ENCODE measurements at regions not wholly inside any gene's neighbourhood (a gene's known extent, or its start where the extent isn't known, plus 50 kb on each side); places are given as distances from the start of the nearest gene placed in this dataset.

DNA sequence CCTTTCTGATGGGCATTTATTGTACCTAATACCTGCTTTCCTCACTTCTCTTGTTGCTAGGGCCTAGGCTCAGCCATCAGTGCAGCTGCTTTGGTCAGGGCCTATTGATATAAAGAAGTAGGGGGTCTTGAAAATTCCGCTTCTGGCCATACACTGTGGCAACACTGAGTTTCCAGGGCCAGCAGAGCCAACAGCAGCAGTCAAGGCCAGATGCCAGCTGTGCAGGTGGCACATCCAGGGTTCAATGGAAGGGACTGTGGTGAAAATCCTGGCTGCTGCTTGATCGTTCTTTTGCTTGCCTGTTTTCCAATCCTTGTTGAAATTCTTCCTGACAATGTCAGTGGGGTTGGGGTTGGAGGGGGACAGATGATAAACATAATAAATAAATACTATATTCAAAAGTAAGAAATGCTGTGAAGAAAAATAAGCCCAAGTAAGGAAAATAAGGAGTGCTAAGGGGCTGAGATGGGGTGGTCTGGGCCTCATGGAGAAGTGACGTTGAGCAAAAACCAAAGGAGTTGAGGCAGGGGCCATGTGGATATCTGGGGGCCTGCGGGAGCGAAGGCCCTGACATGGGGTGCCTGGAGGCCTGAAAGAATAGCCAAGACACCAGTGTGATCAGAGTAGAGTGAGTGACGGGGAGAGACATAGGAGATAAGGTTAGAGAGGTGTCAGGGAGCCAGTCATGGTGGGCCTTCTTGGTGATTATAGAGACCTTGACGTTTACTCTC, 91.0 kb upstream of the ALDH1B1 start:
- Mint-ChIP-seq H3K36me3 (ENCODE audit: insufficient read depth, unreplicated experiment) (no peaks in the 10 kb centered on the region), H3K4me3 (ENCODE audit: unreplicated experiment) (no peak overlapping the region), H3K27me3 (ENCODE audit: insufficient read depth, unreplicated experiment) (no peaks in the 10 kb centered on the region), H3K4me1 (ENCODE audit: insufficient read depth, unreplicated experiment) (no peaks in the 10 kb centered on the region), H3K27ac (ENCODE audit: low read depth, unreplicated experiment) (no peak overlapping the region), H3K9me3 (ENCODE audit: unreplicated experiment) (no peaks in the 10 kb centered on the region)
- intact Hi-C loops (cut with micrococcal nuclease), result no loop called here
- DNase-seq (ENCODE audit: unreplicated experiment), result no peak
- CTCF ChIA-PET, result no interaction called here
- no peak for TF ChIP-seq CTCF (IDR thresholded peaks at IDR 0.05; ENCODE audit: unreplicated experiment)
- no TSS peak for BruUV-seq (replicated peaks)
- POLR2A ChIA-PET, result no interaction called here

DNA sequence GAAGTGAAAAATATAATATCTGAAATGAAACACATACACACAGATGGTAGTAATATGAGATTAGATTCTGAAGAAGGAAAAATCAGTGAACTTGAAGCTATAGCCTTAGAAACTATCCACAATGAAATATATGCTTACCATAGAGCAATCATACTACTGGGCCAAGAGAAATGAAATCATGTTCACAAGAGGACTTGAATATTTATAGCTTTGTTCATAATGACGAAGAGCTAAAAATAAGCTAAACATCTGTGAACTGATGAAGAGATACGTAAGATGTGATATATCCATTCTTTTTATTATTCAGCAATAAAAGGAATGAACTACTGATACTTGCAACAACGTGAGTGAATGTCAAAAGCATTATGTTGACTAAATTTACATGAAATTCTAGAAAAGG, 92.6 kb upstream of the ALDH1B1 start:
- intact Hi-C loops (cut with micrococcal nuclease), result no loop called here
- Mint-ChIP-seq H3K9me3 (ENCODE audit: unreplicated experiment) (no peaks in the 10 kb centered on the region), H3K36me3 (ENCODE audit: insufficient read depth, unreplicated experiment) (no peaks in the 10 kb centered on the region), H3K27me3 (ENCODE audit: insufficient read depth, unreplicated experiment) (no peaks in the 10 kb centered on the region), H3K4me3 (ENCODE audit: unreplicated experiment) (no peak overlapping the region), H3K27ac (ENCODE audit: low read depth, unreplicated experiment) (no peak overlapping the region), H3K4me1 (ENCODE audit: insufficient read depth, unreplicated experiment) (no peaks in the 10 kb centered on the region)
- ChIA-PET POLR2A (interaction anchor here (1.1 kb wide), 1 partner anchor 20 kb away, joined by 3 read pairs; no protein-coding TSS in a partner anchor), CTCF (no interaction called here)
- TF ChIP-seq CTCF (IDR thresholded peaks at IDR 0.05; ENCODE audit: unreplicated experiment), result no peak
- DNase-seq (ENCODE audit: unreplicated experiment), result no peak
- BruUV-seq (replicated peaks), result no TSS peak

- CTCF ChIA-PET, result interaction anchor here (0.7 to 1.4 kb wide), 2 partner anchors 11 to 212 kb away, joined by 3 to 5 read pairs; no protein-coding TSS in a partner anchor
- no peaks in the 10 kb centered on the region for H3K4me1 Mint-ChIP-seq (ENCODE audit: insufficient read depth, unreplicated experiment)
- POLR2A ChIA-PET, result interaction anchor here (1.1 to 1.4 kb wide), 2 partner anchors 17 to 21 kb away, joined by 3 to 4 read pairs; no protein-coding TSS in a partner anchor
- H3K9me3 Mint-ChIP-seq (ENCODE audit: unreplicated experiment), result no peaks in the 10 kb centered on the region
- intact Hi-C loops (cut with micrococcal nuclease), result no loop called here
- no peak for TF ChIP-seq CTCF (IDR thresholded peaks at IDR 0.05; ENCODE audit: unreplicated experiment)
- DNase-seq (ENCODE audit: unreplicated experiment), result no peak
- no peaks in the 10 kb centered on the region for H3K36me3 Mint-ChIP-seq (ENCODE audit: insufficient read depth, unreplicated experiment)
- no TSS peak for BruUV-seq (replicated peaks)
- H3K27me3 Mint-ChIP-seq (ENCODE audit: insufficient read depth, unreplicated experiment), result no peaks in the 10 kb centered on the region
- H3K27ac Mint-ChIP-seq (ENCODE audit: low read depth, unreplicated experiment), result no peak overlapping the region
- H3K4me3 Mint-ChIP-seq (ENCODE audit: unreplicated experiment), result no peak overlapping the region
Measured at GRCh38 chr9:38298904-38299303, 93.6 kb upstream of the ALDH1B1 start.

GRCh38 chr9:38298503-38298902, 94.0 kb upstream of the ALDH1B1 start:
- POLR2A ChIA-PET, result interaction anchor here (1.4 kb wide), 1 partner anchor 18 kb away, joined by 4 read pairs; no protein-coding TSS in a partner anchor
- no peaks in the 10 kb centered on the region for H3K4me1 Mint-ChIP-seq (ENCODE audit: insufficient read depth, unreplicated experiment)
- no peak for TF ChIP-seq CTCF (IDR thresholded peaks at IDR 0.05; ENCODE audit: unreplicated experiment)
- H3K36me3 Mint-ChIP-seq (ENCODE audit: insufficient read depth, unreplicated experiment), result no peaks in the 10 kb centered on the region
- H3K4me3 Mint-ChIP-seq (ENCODE audit: unreplicated experiment), result no peak overlapping the region
- BruUV-seq (replicated peaks), result no TSS peak
- DNase-seq (ENCODE audit: unreplicated experiment), result no peak
- intact Hi-C loops (cut with micrococcal nuclease), result no loop called here
- H3K27ac Mint-ChIP-seq (ENCODE audit: low read depth, unreplicated experiment), result no peak overlapping the region
- H3K27me3 Mint-ChIP-seq (ENCODE audit: insufficient read depth, unreplicated experiment), result no peaks in the 10 kb centered on the region
- CTCF ChIA-PET, result interaction anchor here (0.7 to 1.4 kb wide), 4 partner anchors 11 to 212 kb away, joined by 3 to 5 read pairs (median 3); no protein-coding TSS in a partner anchor
- no peaks in the 10 kb centered on the region for H3K9me3 Mint-ChIP-seq (ENCODE audit: unreplicated experiment)
